MG63 (cell line): ENCODE measurements at regions not wholly inside any gene's neighbourhood (a gene's known extent, or its start where the extent isn't known, plus 50 kb on each side); places are given as distances from the start of the nearest gene placed in this dataset.
"Not testable (repeated sequence)": the region's sequence is repeated elsewhere in the genome, so short reads cannot be mapped to it uniquely, and the experiment has no call there.

ENCODE experiments used
- DNase-seq: peaks from one replicate; pipeline ENCODE4 v3.0.0-alpha.2; 2020
- H3K27me3 ChIP-seq: fragments of 250-450 bp; sonication (Bioruptor Pico); 2 replicates; pipeline ENCODE4 v1.5.1; 2020; ENCODE audit warnings: mild to moderate bottlenecking, moderate library complexity
- H3K36me3 ChIP-seq: fragments of 250-450 bp; sonication (Bioruptor Pico); 2 replicates; pipeline ENCODE4 v1.5.1; 2020; ENCODE audit warnings: mild to moderate bottlenecking, moderate library complexity
- H3K4me3 ChIP-seq: fragments of 250-450 bp; sonication (Bioruptor Pico); 2 replicates; pipeline ENCODE4 v1.5.1; 2020; ENCODE audit warnings: mild to moderate bottlenecking, moderate library complexity
- H3K9me3 ChIP-seq: fragments of 250-450 bp; sonication (Bioruptor Pico); 2 replicates; pipeline ENCODE4 v1.5.1; 2020; ENCODE audit warnings: mild to moderate bottlenecking, moderate library complexity

- no peak for DNase-seq
- Histone ChIP-seq H3K4me3 (no peak overlapping the region), H3K9me3 (no peaks in the 10 kb centered on the region), H3K27me3 (no peaks in the 10 kb centered on the region), H3K36me3 (no peaks in the 10 kb centered on the region)
Observed at GRCh38 chr1:70542856-70543255, 131.8 kb downstream of the CTH start.

- H3K9me3 ChIP-seq = no peaks in the 10 kb centered on the region
- H3K27me3 ChIP-seq = no peaks in the 10 kb centered on the region
- no peaks in the 10 kb centered on the region for H3K36me3 ChIP-seq
- no peak overlapping the region for H3K4me3 ChIP-seq
- DNase-seq = no peak
Observed at GRCh38 chr1:70546726-70547125, 135.7 kb downstream of the CTH start.

GRCh38 chr1:70552662-70553566 is 141.8 kb downstream of the CTH start:
- H3K4me3 ChIP-seq = no peak overlapping the region
- H3K36me3 ChIP-seq = no peaks in the 10 kb centered on the region
- H3K9me3 ChIP-seq = no peaks in the 10 kb centered on the region
- H3K27me3 ChIP-seq = no peaks in the 10 kb centered on the region
- DNase-seq = no peak

- H3K36me3 ChIP-seq = no peaks in the 10 kb centered on the region
- DNase-seq = no peak
- no peaks in the 10 kb centered on the region for H3K9me3 ChIP-seq
- H3K27me3 ChIP-seq = no peaks in the 10 kb centered on the region
- H3K4me3 ChIP-seq = no peak overlapping the region
Observed at GRCh38 chr1:70553567-70553956, 142.5 kb downstream of the CTH start.

- Histone ChIP-seq H3K36me3 (no peaks in the 10 kb centered on the region), H3K4me3 (no peak overlapping the region), H3K9me3 (no peaks in the 10 kb centered on the region), H3K27me3 (no peaks in the 10 kb centered on the region)
- no peak for DNase-seq
Observed at GRCh38 chr1:70554341-70554740, 143.3 kb downstream of the CTH start.

- Histone ChIP-seq H3K4me3 (no peak overlapping the region), H3K9me3 (no peaks in the 10 kb centered on the region), H3K27me3 (no peaks in the 10 kb centered on the region), H3K36me3 (no peaks in the 10 kb centered on the region)
- no peak for DNase-seq
Observed at GRCh38 chr1:70556541-70556940, 145.5 kb downstream of the CTH start.

- Histone ChIP-seq H3K27me3 (no peaks in the 10 kb centered on the region; the same call in 1 of the 2 replicates), H3K4me3 (no peak overlapping the region), H3K36me3 (no peaks in the 10 kb centered on the region), H3K9me3 (no peaks in the 10 kb centered on the region)
- DNase-seq = no peak
Observed at GRCh38 chr1:70567167-70567566, 156.1 kb downstream of the CTH start.

GRCh38 chr1:70571191-70571590 is 160.1 kb downstream of the CTH start:
- no peaks in the 10 kb centered on the region for H3K9me3 ChIP-seq
- no peaks in the 10 kb centered on the region for H3K27me3 ChIP-seq
- H3K36me3 ChIP-seq = no peaks in the 10 kb centered on the region
- no peak overlapping the region for H3K4me3 ChIP-seq
- no peak for DNase-seq

- no peaks in the 10 kb centered on the region for H3K36me3 ChIP-seq
- no peak overlapping the region for H3K4me3 ChIP-seq
- H3K27me3 ChIP-seq = no peaks in the 10 kb centered on the region
- no peak for DNase-seq
- H3K9me3 ChIP-seq = no peaks in the 10 kb centered on the region
Observed at GRCh38 chr1:70573317-70573843, 162.3 kb downstream of the CTH start.

GRCh38 chr1:70581661-70582060 is 170.6 kb downstream of the CTH start:
- Histone ChIP-seq H3K4me3 (no peak overlapping the region), H3K27me3 (no peaks in the 10 kb centered on the region), H3K9me3 (no peaks in the 10 kb centered on the region), H3K36me3 (no peaks in the 10 kb centered on the region)
- DNase-seq = no peak

GRCh38 chr1:70583522-70583921 is 172.5 kb downstream of the CTH start:
- no peak overlapping the region for H3K4me3 ChIP-seq
- H3K36me3 ChIP-seq = no peaks in the 10 kb centered on the region
- H3K9me3 ChIP-seq = no peaks in the 10 kb centered on the region
- no peaks in the 10 kb centered on the region for H3K27me3 ChIP-seq
- no peak for DNase-seq

GRCh38 chr1:70586046-70586445 is 175.0 kb downstream of the CTH start:
- Histone ChIP-seq H3K27me3 (no peaks in the 10 kb centered on the region), H3K9me3 (no peaks in the 10 kb centered on the region), H3K4me3 (no peak overlapping the region), H3K36me3 (no peaks in the 10 kb centered on the region)
- no peak for DNase-seq

GRCh38 chr1:70587872-70588366 is 176.9 kb downstream of the CTH start:
- Histone ChIP-seq H3K27me3 (no peaks in the 10 kb centered on the region), H3K4me3 (no peak overlapping the region), H3K9me3 (no peaks in the 10 kb centered on the region), H3K36me3 (no peaks in the 10 kb centered on the region)
- no peak for DNase-seq

GRCh38 chr1:70593551-70593950 is 182.5 kb downstream of the CTH start:
- H3K36me3 ChIP-seq, DNase-seq, H3K9me3 ChIP-seq, H3K27me3 ChIP-seq, H3K4me3 ChIP-seq: not testable (repeated sequence)

- Histone ChIP-seq H3K9me3 (no peaks in the 10 kb centered on the region), H3K27me3 (no peaks in the 10 kb centered on the region), H3K36me3 (no peaks in the 10 kb centered on the region), H3K4me3 (no peak overlapping the region)
- no peak for DNase-seq
Observed at GRCh38 chr1:70608815-70609214, 197.7 kb downstream of the CTH start.

- not testable (repeated sequence) for H3K36me3 ChIP-seq, DNase-seq
Observed at GRCh38 chr1:70610164-70610563, 199.1 kb downstream of the CTH start.

GRCh38 chr1:70616946-70617345 is 205.9 kb downstream of the CTH start:
- Histone ChIP-seq H3K27me3 (no peaks in the 10 kb centered on the region), H3K4me3 (no peak overlapping the region), H3K36me3 (no peaks in the 10 kb centered on the region), H3K9me3 (no peaks in the 10 kb centered on the region)
- DNase-seq = no peak

More at GRCh38 chr1:70610164-70610563, 199.1 kb downstream of the CTH start:
- H3K27me3 ChIP-seq, H3K9me3 ChIP-seq, H3K4me3 ChIP-seq: not testable (repeated sequence)

- H3K27me3 ChIP-seq = no peaks in the 10 kb centered on the region
- H3K36me3 ChIP-seq = no peaks in the 10 kb centered on the region
- no peaks in the 10 kb centered on the region for H3K9me3 ChIP-seq
- no peak overlapping the region for H3K4me3 ChIP-seq
- DNase-seq = no peak
Observed at GRCh38 chr1:70617728-70618127, 206.7 kb downstream of the CTH start.
